HFFc6 (cell line): ENCODE measurements at regions not wholly inside any gene's neighbourhood (a gene's known extent, or its start where the extent isn't known, plus 50 kb on each side); places are given as distances from the start of the nearest gene placed in this dataset.

Experiments used
- DNase-seq: peaks from one replicate; pipeline ENCODE4 v3.0.0-alpha.2; 2018
- H3K27ac Mint-ChIP-seq: 2 replicates; pipeline ENCODE4 v1.8.0; 2020; ENCODE audit warnings: mild to moderate bottlenecking, mixed read lengths
- H3K27me3 Mint-ChIP-seq: 2 replicates; pipeline ENCODE4 v1.8.0; 2021; ENCODE audit warnings: mild to moderate bottlenecking, moderate library complexity, mixed read lengths; ENCODE audit not compliant: insufficient read depth
- H3K36me3 Mint-ChIP-seq: 2 replicates; pipeline ENCODE4 v1.8.0; 2021; ENCODE audit warnings: low read depth, mixed read lengths
- H3K4me1 Mint-ChIP-seq: 2 replicates; pipeline ENCODE4 v1.8.0; 2020; ENCODE audit warnings: low read depth, mixed read lengths
- H3K4me3 Mint-ChIP-seq: 2 replicates; pipeline ENCODE4 v1.8.0; 2020; ENCODE audit warnings: mild to moderate bottlenecking, moderate library complexity, mixed read lengths
- H3K9me3 Mint-ChIP-seq: 2 replicates; pipeline ENCODE4 v1.8.0; 2020; ENCODE audit warnings: mild to moderate bottlenecking, mixed read lengths
- TF ChIP-seq, protein P1 (sequence below): fragments of 200-600 bp; sonication (generic); IDR thresholded peaks from 2 replicates; pipeline ENCODE4 v1.5.0; 2021; ENCODE audit warnings: antibody characterized with exemption, mild to moderate bottlenecking

DNA sequence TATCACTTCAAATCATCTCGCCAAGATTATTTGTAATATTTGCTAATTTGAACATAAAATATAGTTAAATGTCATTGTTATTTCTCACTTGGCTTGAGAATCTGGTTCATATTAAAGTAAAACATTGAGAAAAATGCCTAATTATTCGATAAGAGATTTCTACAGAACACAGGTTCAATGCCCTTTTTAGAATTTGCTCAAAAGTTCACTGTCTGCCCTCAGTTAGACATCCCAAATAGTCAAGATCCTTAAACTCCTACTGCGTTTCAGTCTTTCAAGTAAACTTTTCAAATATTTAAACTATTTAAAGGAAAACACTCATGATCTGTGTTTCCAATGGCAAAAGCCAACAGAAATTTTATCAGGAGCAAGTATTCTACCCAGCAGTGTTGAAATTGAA lies 204.1 kb upstream of the AGTR1 start:
- Mint-ChIP-seq H3K4me1 (no peaks in the 10 kb centered on the region), H3K27ac (no peak overlapping the region), H3K4me3 (no peak overlapping the region), H3K27me3 (no peaks in the 10 kb centered on the region), H3K9me3 (no peaks in the 10 kb centered on the region), H3K36me3 (no peaks in the 10 kb centered on the region)
- TF ChIP-seq, protein P1, sequence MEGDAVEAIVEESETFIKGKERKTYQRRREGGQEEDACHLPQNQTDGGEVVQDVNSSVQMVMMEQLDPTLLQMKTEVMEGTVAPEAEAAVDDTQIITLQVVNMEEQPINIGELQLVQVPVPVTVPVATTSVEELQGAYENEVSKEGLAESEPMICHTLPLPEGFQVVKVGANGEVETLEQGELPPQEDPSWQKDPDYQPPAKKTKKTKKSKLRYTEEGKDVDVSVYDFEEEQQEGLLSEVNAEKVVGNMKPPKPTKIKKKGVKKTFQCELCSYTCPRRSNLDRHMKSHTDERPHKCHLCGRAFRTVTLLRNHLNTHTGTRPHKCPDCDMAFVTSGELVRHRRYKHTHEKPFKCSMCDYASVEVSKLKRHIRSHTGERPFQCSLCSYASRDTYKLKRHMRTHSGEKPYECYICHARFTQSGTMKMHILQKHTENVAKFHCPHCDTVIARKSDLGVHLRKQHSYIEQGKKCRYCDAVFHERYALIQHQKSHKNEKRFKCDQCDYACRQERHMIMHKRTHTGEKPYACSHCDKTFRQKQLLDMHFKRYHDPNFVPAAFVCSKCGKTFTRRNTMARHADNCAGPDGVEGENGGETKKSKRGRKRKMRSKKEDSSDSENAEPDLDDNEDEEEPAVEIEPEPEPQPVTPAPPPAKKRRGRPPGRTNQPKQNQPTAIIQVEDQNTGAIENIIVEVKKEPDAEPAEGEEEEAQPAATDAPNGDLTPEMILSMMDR, result no peak
- DNase-seq, result no peak

DNA sequence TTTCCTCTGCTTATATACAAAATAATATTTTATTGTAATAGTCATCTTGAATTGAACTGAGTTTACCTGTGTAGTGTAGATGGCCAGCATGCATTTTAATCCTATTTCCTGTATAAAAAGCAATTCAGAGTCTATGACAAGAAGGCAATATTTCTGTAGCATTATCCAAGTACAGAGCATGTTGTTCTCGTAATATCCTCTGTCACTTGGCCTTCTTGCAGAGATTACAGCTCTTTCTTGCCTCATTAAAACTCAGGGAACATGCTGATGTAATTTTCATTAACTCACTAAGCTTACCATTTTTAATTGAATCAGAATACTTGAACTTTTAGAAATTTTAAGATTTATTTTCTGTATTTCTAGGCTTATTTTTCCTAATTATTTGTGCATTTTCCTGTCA lies 203.3 kb upstream of the AGTR1 start:
- Mint-ChIP-seq H3K27me3 (no peaks in the 10 kb centered on the region), H3K36me3 (no peaks in the 10 kb centered on the region), H3K4me3 (no peak overlapping the region), H3K4me1 (no peaks in the 10 kb centered on the region), H3K27ac (no peak overlapping the region), H3K9me3 (no peaks in the 10 kb centered on the region)
- no peak for DNase-seq
- TF ChIP-seq, protein P1, result no peak

DNA sequence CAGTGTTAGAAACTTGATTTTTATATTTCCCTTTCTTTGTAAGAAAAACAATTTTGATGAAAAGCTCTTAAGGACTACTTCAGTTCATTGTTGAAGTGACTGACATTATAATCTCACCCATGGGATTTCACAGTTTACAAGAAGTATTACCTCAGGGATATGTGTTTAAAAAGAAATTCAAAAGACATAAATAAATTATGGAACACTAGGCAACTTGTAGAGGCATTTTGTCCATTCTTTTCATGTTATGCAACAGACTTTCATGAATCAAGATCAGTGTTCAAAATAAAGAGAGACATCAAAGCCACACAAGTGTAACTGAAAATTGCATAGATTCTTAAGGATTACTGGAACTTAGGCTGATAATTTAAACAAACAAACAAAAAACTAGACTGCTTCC lies 196.8 kb upstream of the AGTR1 start:
- Mint-ChIP-seq H3K36me3 (no peaks in the 10 kb centered on the region), H3K4me3 (no peak overlapping the region), H3K27me3 (no peaks in the 10 kb centered on the region), H3K27ac (no peak overlapping the region), H3K4me1 (no peaks in the 10 kb centered on the region), H3K9me3 (no peaks in the 10 kb centered on the region)
- DNase-seq, result no peak
- TF ChIP-seq, protein P1, result no peak

DNA sequence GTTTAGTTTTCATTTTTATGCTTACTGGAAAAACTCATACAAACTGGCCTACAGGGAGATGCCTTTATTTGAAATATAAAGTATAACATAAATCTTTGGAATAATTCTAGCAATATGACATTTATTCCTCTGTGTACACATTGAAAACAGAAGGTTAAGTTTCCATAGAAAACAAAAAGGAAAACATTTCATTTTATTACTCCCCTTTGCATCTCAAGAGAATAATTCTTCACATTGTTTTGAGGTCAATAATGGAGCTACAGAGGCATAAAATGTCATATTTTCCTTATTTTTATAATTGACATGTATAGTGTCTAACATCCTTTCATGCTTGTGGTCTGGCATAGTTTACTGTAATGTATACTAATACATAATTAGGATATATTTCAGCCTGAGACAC lies 187.6 kb upstream of the AGTR1 start:
- no peaks in the 10 kb centered on the region for H3K36me3 Mint-ChIP-seq

DNA sequence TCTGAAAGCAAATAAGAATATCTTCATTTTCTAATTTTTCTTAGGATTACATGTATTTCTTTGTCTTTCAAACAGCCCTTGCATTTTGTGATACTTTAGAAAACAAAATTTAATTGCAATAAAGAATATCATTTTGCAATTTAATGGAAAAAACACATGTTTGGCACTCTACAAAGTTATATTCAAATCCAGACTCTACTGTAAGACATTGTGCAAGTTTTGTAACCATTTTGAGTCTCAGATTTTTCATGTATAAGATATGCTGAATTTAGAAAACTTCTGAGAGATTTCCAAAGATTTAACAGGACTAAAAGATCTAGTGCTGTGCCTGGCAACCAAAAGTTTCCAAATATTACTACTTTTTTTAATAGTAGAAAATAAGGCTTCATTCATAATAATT lies 187.1 kb upstream of the AGTR1 start:
- no peak overlapping the region for H3K4me3 Mint-ChIP-seq

More for the DNA sequence above, 187.6 kb upstream of the AGTR1 start:
- TF ChIP-seq, protein P1, result no peak
- Mint-ChIP-seq H3K27me3 (peaks cover 2% of the 10 kb centered on the region; the same call in 1 of the 2 replicates), H3K4me3 (no peak overlapping the region), H3K27ac (no peak overlapping the region), H3K4me1 (peaks cover 31% of the 10 kb centered on the region), H3K9me3 (no peaks in the 10 kb centered on the region)
- DNase-seq, result no peak

More for the DNA sequence above, 187.1 kb upstream of the AGTR1 start:
- TF ChIP-seq, protein P1, result no peak
- no peaks in the 10 kb centered on the region for H3K9me3 Mint-ChIP-seq
- no peak overlapping the region for H3K27ac Mint-ChIP-seq
- H3K4me1 Mint-ChIP-seq, result peaks cover 31% of the 10 kb centered on the region
- H3K36me3 Mint-ChIP-seq, result no peaks in the 10 kb centered on the region
- DNase-seq, result no peak
- peaks cover 2% of the 10 kb centered on the region; the same call in 1 of the 2 replicates for H3K27me3 Mint-ChIP-seq
